ENCODE measurements at regions not wholly inside any gene's neighbourhood (a gene's known extent, or its start where the extent isn't known, plus 50 kb on each side); places are given as distances from the start of the nearest gene placed in this dataset.

- BruUV-seq (replicated peaks) = no TSS peak
- Histone ChIP-seq H3K4ac (ENCODE audit: low read depth, low read length) (no peak overlapping the region), H3K9me3 (ENCODE audit: control insufficient read depth, insufficient read depth, low read length) (peaks cover 3% of the 10 kb centered on the region), H4K91ac (ENCODE audit: insufficient read depth, low read depth, low read length) (no peak overlapping the region), H3K79me1 (ENCODE audit: low read depth in 1 of 2, low read length in 2 of 2) (no peaks in the 10 kb centered on the region), H2BK120ac (ENCODE audit: low read depth, low read length) (no peak overlapping the region), H3K9me1 (ENCODE audit: insufficient read depth, low read length) (no peaks in the 10 kb centered on the region), H2AFZ (replicated peaks; ENCODE audit: low read length, poor library complexity) (no peak overlapping the region), H3K4me1 (ENCODE audit: control insufficient read depth, insufficient read depth, low read length) (no peaks in the 10 kb centered on the region), H3K36me3 (ENCODE audit: control insufficient read depth, insufficient read depth, low read length) (0 out of 2 replicates have a peak, but pooled peaks cover 1% of the 10 kb centered on the region), H3K27ac (ENCODE audit: insufficient read depth, low read length) (no peak overlapping the region), H3K18ac (ENCODE audit: low read depth, low read length) (no peak overlapping the region), H2BK5ac (ENCODE audit: low read depth, low read length, poor library complexity, severe bottlenecking) (no peak overlapping the region), H3K4me2 (ENCODE audit: low read depth, low read length) (no peak overlapping the region), H3K14ac (replicated peaks; ENCODE audit: low read depth, low read length) (no peak overlapping the region), H4K5ac (ENCODE audit: low read depth, low read length) (no peak overlapping the region), H3K27me3 (ENCODE audit: control insufficient read depth, insufficient read depth, low read length) (no peaks in the 10 kb centered on the region), H3K4me3 (ENCODE audit: insufficient read depth, low read depth, low read length) (no peak overlapping the region), H4K8ac (ENCODE audit: low read depth in 2 of 2, low read length in 2 of 2) (no peak overlapping the region), H2BK20ac (ENCODE audit: low read depth, low read length) (no peak overlapping the region), H3K23ac (ENCODE audit: low read depth, low read length) (no peak overlapping the region), H2BK15ac (ENCODE audit: low read depth, low read length) (no peak overlapping the region), H3K56ac (ENCODE audit: extremely low read depth, insufficient read depth, low read length) (no peak overlapping the region), H2AK9ac (replicated peaks; ENCODE audit: low read depth, low read length, poor library complexity) (no peak overlapping the region), H4K20me1 (ENCODE audit: insufficient read depth, low read length) (no peaks in the 10 kb centered on the region), H3K9ac (ENCODE audit: low read depth, low read length) (no peak overlapping the region), H2AK5ac (ENCODE audit: low read depth, low read length) (no peak overlapping the region)
- ATAC-seq (ENCODE audit: low read depth) (no peak), DNase-seq (no peak)
- 86% methylated on average over 1 of the region's 1 CpG; no CpG with 5 or more reads in 1 of the 2 experiments for WGBS, 2 experiments (ENCODE audit: extremely low coverage in 2 of 2, insufficient read length in 1 of 2)
- CTCF ChIA-PET = no interaction called here
- intact Hi-C loops (cut with micrococcal nuclease) = no loop called here
- dilution Hi-C loops (cut with HindIII; ENCODE audit: low sequenced_read_pairs, unreplicated experiment) = no loop called here
- POLR2A ChIA-PET (ENCODE audit: unreplicated experiment) = no interaction called here
- TF ChIP-seq POLR2A (IDR thresholded peaks at IDR 0.05; ENCODE audit: low read depth, low read length) (no peak), MAFK (IDR thresholded peaks at IDR 0.05; ENCODE audit: low read depth, low read length) (no peak), BHLHE40 (IDR thresholded peaks at IDR 0.05; ENCODE audit: low read depth, low read length) (no peak), SMC3 (IDR thresholded peaks at IDR 0.05; ENCODE audit: low read depth, low read length) (no peak), MAZ (IDR thresholded peaks at IDR 0.05; ENCODE audit: borderline replicate concordance, low read depth, low read length) (no peak), RAD21 (IDR thresholded peaks at IDR 0.05; ENCODE audit: low read length) (no peak), CHD1 (IDR thresholded peaks at IDR 0.05; ENCODE audit: low read depth, low read length) (no peak), FOS (IDR thresholded peaks at IDR 0.05; ENCODE audit: low read depth, low read length) (no peak), NFE2L2 (IDR thresholded peaks at IDR 0.05; ENCODE audit: low read depth, low read length) (no peak), MXI1 (IDR thresholded peaks at IDR 0.05; ENCODE audit: borderline replicate concordance, low read depth, low read length) (no peak), CEBPB (IDR thresholded peaks at IDR 0.05; ENCODE audit: low read depth, low read length) (no peak)
- in situ Hi-C loops (cut with MboI; ENCODE audit: low sequenced_read_pairs) = no loop called here
Observed at GRCh38 chr3:134103470-134103869, 73.7 kb upstream of the SLCO2A1 start.

Measured in IMR-90 (cell line).